Ovary (tissue), 3 donors: ENCODE measurements at regions not wholly inside any gene's neighbourhood (a gene's known extent, or its start where the extent isn't known, plus 50 kb on each side); places are given as distances from the start of the nearest gene placed in this dataset.

Source experiments
- POLR2A ChIP-seq: fragments of 450-650 bp; IDR thresholded peaks from one replicate; pipeline ENCODE4 v1.6.1; 2017; ENCODE audit warnings: antibody characterized with exemption, mild to moderate bottlenecking, moderate library complexity
- TF ChIP-seq, protein P1 (sequence below), 3 donors: fragments of 450-650 bp in 2 of 3; fragments of 200-600 bp in 1 of 3; IDR thresholded peaks; one replicate each; pipeline versions ENCODE4 v1.5.1 to v1.8.0; 2016 to 2022; ENCODE audit warnings: antibody characterized with exemption in 3 of 3, mild to moderate bottlenecking in 1 of 3
- donor health status: DM: no; HTN: no; CAD: no.

DNA sequence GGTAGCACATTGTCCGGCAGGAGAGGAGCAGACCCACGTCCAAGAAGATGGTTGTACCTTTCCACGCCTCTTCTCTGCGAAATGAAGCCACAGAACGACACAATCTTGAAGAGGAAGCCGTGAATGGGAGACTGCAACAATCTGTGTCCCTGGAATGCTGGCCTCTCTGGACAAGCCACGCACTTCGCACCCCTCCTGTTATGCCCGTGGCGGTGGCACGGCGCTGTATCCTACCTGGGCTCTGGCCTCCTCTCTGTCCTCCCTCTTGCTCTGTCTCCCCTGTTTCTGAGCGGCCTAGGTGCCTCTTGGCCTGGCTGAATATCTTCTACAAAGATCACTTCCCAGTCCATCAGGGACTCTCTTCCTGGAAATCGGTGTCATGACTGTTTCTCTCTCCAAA lies 717.8 kb downstream of the KCNJ18 start:
- TF ChIP-seq, protein P1, sequence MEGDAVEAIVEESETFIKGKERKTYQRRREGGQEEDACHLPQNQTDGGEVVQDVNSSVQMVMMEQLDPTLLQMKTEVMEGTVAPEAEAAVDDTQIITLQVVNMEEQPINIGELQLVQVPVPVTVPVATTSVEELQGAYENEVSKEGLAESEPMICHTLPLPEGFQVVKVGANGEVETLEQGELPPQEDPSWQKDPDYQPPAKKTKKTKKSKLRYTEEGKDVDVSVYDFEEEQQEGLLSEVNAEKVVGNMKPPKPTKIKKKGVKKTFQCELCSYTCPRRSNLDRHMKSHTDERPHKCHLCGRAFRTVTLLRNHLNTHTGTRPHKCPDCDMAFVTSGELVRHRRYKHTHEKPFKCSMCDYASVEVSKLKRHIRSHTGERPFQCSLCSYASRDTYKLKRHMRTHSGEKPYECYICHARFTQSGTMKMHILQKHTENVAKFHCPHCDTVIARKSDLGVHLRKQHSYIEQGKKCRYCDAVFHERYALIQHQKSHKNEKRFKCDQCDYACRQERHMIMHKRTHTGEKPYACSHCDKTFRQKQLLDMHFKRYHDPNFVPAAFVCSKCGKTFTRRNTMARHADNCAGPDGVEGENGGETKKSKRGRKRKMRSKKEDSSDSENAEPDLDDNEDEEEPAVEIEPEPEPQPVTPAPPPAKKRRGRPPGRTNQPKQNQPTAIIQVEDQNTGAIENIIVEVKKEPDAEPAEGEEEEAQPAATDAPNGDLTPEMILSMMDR (IDR thresholded peaks at IDR 0.05), result no peak
- TF ChIP-seq POLR2A, result no peak
